SK-N-SH (cell line): ENCODE measurements at regions not wholly inside any gene's neighbourhood (a gene's known extent, or its start where the extent isn't known, plus 50 kb on each side); places are given as distances from the start of the nearest gene placed in this dataset.

ENCODE experiments used
- FOXJ3 ChIP-seq: sonication (generic); formaldehyde crosslinking; IDR thresholded peaks from 2 replicates; pipeline ENCODE4 v1.5.1; 2020; ENCODE audit warnings: mild to moderate bottlenecking, missing genetic modification reagents
- RFX5 ChIP-seq: IDR thresholded peaks from 2 replicates; pipeline ENCODE4 v1.6.1; 2012; ENCODE audit warnings: mild to moderate bottlenecking, improper control_type of control experiment, low read length
- TF ChIP-seq, protein P1 (sequence below): fragments of 200-600 bp; sonication (generic); IDR thresholded peaks from 2 replicates; pipeline ENCODE4 v1.6.1; 2017; ENCODE audit warnings: antibody characterized with exemption, mild to moderate bottlenecking, moderate library complexity
- TF ChIP-seq, protein P2 (sequence below): fragments of 150-350 bp; IDR thresholded peaks from 2 replicates; pipeline ENCODE4 v1.6.1; 2016; ENCODE audit warnings: mild to moderate bottlenecking, low read depth, low read length

DNA sequence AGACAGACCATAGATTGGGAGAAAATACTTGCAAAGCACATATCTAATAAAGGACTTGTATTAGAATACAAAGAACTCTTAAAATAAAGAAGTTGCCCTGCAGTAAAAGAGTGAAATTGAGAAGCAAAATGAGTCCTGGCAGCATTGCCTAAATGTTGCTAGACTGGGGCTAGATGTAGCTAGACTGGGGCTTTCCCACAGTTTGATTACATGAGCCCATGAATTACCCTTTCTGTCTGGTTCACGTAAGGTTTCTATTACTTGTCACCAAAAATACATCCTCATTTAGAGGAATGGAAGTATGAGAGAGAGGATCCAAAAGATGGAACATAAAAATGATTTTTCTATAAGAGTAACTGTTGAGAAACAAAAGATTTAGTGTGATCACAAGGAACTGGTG, 57.6 kb upstream of the CCDC28A start:
- TF ChIP-seq, protein P1, sequence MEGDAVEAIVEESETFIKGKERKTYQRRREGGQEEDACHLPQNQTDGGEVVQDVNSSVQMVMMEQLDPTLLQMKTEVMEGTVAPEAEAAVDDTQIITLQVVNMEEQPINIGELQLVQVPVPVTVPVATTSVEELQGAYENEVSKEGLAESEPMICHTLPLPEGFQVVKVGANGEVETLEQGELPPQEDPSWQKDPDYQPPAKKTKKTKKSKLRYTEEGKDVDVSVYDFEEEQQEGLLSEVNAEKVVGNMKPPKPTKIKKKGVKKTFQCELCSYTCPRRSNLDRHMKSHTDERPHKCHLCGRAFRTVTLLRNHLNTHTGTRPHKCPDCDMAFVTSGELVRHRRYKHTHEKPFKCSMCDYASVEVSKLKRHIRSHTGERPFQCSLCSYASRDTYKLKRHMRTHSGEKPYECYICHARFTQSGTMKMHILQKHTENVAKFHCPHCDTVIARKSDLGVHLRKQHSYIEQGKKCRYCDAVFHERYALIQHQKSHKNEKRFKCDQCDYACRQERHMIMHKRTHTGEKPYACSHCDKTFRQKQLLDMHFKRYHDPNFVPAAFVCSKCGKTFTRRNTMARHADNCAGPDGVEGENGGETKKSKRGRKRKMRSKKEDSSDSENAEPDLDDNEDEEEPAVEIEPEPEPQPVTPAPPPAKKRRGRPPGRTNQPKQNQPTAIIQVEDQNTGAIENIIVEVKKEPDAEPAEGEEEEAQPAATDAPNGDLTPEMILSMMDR = no peak
- TF ChIP-seq FOXJ3 (CRISPR knock-in tag) (no peak), RFX5 (no peak)
- TF ChIP-seq, protein P2, sequence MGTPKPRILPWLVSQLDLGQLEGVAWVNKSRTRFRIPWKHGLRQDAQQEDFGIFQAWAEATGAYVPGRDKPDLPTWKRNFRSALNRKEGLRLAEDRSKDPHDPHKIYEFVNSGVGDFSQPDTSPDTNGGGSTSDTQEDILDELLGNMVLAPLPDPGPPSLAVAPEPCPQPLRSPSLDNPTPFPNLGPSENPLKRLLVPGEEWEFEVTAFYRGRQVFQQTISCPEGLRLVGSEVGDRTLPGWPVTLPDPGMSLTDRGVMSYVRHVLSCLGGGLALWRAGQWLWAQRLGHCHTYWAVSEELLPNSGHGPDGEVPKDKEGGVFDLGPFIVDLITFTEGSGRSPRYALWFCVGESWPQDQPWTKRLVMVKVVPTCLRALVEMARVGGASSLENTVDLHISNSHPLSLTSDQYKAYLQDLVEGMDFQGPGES = no peak
